KMS-11 (cell line): ENCODE measurements at regions not wholly inside any gene's neighbourhood (a gene's known extent, or its start where the extent isn't known, plus 50 kb on each side); places are given as distances from the start of the nearest gene placed in this dataset.

Experiments
- H2AFZ ChIP-seq: fragments of 200-600 bp; sonication (generic); 2 replicates; pipeline ENCODE4 v1.6.1; 2016; ENCODE audit warnings: antibody characterized with exemption, mixed run types, low read depth
- H3K27ac ChIP-seq: fragments of 200-600 bp; sonication (generic); 2 replicates; pipeline ENCODE4 v1.6.1; 2016; ENCODE audit warnings: mild to moderate bottlenecking, mixed run types
- H3K27me3 ChIP-seq: fragments of 200-600 bp; sonication (generic); 2 replicates; pipeline ENCODE4 v1.6.1; 2017; ENCODE audit warnings: mild to moderate bottlenecking, low read depth, mixed run types, moderate library complexity; ENCODE audit not compliant: insufficient read depth
- H3K36me3 ChIP-seq: fragments of 200-600 bp; sonication (generic); 2 replicates; pipeline ENCODE4 v1.6.1; 2017; ENCODE audit warnings: mild to moderate bottlenecking, mixed run types; ENCODE audit not compliant: insufficient read depth
- H3K4me1 ChIP-seq: fragments of 200-600 bp; sonication (generic); 2 replicates; pipeline ENCODE4 v1.6.1; 2016; ENCODE audit warnings: mild to moderate bottlenecking, low read depth, mixed run types; ENCODE audit not compliant: poor library complexity, severe bottlenecking
- H3K4me2 ChIP-seq: fragments of 200-600 bp; sonication (generic); 2 replicates; pipeline ENCODE4 v1.7.0; 2016; ENCODE audit warnings: mild to moderate bottlenecking, mixed run types
- H3K4me3 ChIP-seq: fragments of 200-600 bp; sonication (generic); IDR thresholded peaks from 2 replicates; pipeline ENCODE4 v1.6.1; 2017; ENCODE audit warnings: low read depth, low read length, mixed read lengths; ENCODE audit not compliant: insufficient read depth
- H3K79me2 ChIP-seq: fragments of 200-600 bp; sonication (generic); 2 replicates; pipeline ENCODE4 v1.6.1; 2016; ENCODE audit warnings: low read depth, mixed run types; ENCODE audit not compliant: insufficient read depth
- H3K9ac ChIP-seq: fragments of 200-600 bp; sonication (generic); 2 replicates; pipeline ENCODE4 v1.6.1; 2016; ENCODE audit warnings: mild to moderate bottlenecking, mixed run types
- H4K20me1 ChIP-seq: fragments of 200-600 bp; sonication (generic); 2 replicates; pipeline ENCODE4 v1.6.1; 2016; ENCODE audit warnings: mild to moderate bottlenecking, mixed run types; ENCODE audit not compliant: insufficient read depth
- TF ChIP-seq, protein P1 (sequence below): fragments of 200-600 bp; sonication (generic); conservative IDR thresholded peaks from 2 replicates; pipeline ENCODE4 v1.6.1; 2017; ENCODE audit warnings: low read depth, mild to moderate bottlenecking, antibody characterized with exemption, low read length, moderate library complexity, mixed read lengths

DNA sequence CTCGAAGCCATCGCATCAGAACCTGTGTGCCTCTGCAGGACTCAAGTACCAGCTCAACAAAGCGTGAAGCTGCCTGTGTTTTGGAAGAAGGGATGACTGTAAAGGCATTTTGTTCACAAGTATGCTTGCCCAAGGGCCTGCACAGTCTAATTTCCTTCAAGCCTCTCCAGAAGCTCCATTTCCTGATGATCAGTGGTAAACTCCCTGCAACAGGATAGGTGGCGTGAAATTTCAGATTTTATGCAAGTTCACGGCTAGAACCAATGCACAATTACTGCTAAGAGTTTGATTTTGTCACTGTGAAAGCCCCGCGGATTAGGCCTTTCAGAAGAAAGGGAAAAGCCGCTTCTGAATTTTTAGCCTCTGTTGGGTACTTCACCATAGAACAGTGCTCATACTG is 89.2 kb upstream of the TAPT1 start:
- TF ChIP-seq, protein P1, sequence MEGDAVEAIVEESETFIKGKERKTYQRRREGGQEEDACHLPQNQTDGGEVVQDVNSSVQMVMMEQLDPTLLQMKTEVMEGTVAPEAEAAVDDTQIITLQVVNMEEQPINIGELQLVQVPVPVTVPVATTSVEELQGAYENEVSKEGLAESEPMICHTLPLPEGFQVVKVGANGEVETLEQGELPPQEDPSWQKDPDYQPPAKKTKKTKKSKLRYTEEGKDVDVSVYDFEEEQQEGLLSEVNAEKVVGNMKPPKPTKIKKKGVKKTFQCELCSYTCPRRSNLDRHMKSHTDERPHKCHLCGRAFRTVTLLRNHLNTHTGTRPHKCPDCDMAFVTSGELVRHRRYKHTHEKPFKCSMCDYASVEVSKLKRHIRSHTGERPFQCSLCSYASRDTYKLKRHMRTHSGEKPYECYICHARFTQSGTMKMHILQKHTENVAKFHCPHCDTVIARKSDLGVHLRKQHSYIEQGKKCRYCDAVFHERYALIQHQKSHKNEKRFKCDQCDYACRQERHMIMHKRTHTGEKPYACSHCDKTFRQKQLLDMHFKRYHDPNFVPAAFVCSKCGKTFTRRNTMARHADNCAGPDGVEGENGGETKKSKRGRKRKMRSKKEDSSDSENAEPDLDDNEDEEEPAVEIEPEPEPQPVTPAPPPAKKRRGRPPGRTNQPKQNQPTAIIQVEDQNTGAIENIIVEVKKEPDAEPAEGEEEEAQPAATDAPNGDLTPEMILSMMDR: no peak
- H3K4me3 ChIP-seq: no peak overlapping the region
- H3K4me2 ChIP-seq: no peak overlapping the region
- H3K9ac ChIP-seq: no peak overlapping the region
- H3K79me2 ChIP-seq: no peaks in the 10 kb centered on the region
- H4K20me1 ChIP-seq: no peaks in the 10 kb centered on the region
- no peak overlapping the region for H3K27ac ChIP-seq
- no peaks in the 10 kb centered on the region for H3K36me3 ChIP-seq
- no peaks in the 10 kb centered on the region for H3K4me1 ChIP-seq
- H2AFZ ChIP-seq: no peak overlapping the region
- no peaks in the 10 kb centered on the region for H3K27me3 ChIP-seq

DNA sequence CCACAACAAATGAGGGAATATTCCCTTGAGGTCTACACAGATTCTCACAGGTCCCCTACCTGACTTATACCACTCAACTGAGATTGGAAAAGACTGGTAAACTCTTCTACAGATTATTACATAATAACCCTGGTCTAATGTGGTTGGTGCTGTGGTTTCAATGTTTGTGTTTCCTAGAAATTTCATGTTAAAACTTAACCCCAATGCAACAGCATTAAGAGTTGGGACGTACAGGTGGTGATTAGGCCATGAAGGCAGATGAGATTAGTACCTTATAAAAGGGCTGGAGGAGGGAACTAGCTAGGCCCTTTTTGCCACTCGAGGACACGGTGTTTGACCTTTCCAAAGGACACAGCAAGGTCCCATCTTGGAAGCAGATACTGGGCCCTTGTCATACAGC is 84.3 kb upstream of the TAPT1 start:
- no peak overlapping the region for H3K27ac ChIP-seq
- no peak overlapping the region for H3K9ac ChIP-seq
- H3K4me3 ChIP-seq: no peak overlapping the region
- no peaks in the 10 kb centered on the region for H4K20me1 ChIP-seq
- TF ChIP-seq, protein P1: no peak
- no peaks in the 10 kb centered on the region for H3K79me2 ChIP-seq
- H2AFZ ChIP-seq: no peak overlapping the region
- no peaks in the 10 kb centered on the region for H3K27me3 ChIP-seq
- H3K4me1 ChIP-seq: no peaks in the 10 kb centered on the region
- H3K36me3 ChIP-seq: no peaks in the 10 kb centered on the region
- H3K4me2 ChIP-seq: no peak overlapping the region

DNA sequence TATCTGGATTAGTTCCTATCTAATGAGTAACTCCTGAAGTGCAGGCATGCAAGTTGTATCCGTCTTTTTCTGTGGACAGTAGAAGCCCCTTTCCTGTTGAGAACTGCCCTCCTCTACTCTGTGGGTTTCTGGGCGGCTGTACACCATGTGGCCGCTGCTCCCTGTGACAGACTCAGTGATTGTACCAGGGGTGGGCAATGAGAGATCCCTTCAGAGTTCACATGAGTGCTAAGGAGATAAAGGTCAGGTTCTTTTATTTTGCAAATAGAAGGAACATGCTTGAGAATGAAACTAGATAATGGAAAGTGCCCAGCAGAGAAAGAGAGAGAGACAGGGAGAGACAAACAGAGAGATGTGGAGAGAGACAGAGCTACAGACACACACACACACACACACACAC is 76.4 kb upstream of the TAPT1 start:
- Histone ChIP-seq H3K27ac (no peak overlapping the region), H3K9ac (no peak overlapping the region), H3K4me3 (no peak overlapping the region), H3K4me2 (no peak overlapping the region), H3K79me2 (no peaks in the 10 kb centered on the region), H3K36me3 (no peaks in the 10 kb centered on the region), H3K4me1 (no peaks in the 10 kb centered on the region), H4K20me1 (no peaks in the 10 kb centered on the region), H2AFZ (no peak overlapping the region), H3K27me3 (no peaks in the 10 kb centered on the region)
- TF ChIP-seq, protein P1: no peak

DNA sequence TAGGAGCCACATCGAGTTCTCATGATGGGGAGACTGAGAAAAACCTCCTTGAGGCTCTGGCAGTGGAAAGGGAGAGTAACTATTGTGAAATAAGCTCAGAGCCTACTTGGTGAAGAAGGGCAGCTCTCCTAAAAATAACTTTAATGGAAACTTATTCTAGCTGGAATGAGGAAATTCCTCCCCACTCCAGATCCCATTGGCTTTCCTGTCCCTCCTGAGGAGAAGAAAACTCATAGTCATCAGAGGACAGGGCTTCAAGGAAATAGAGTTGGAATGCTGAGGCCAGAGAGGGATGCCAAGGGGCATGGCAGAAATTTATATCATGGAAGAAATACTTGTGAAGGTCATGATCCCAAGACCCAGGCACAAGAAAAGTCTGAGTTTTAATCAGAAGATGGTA is 70.7 kb upstream of the TAPT1 start:
- Histone ChIP-seq H3K4me1 (no peaks in the 10 kb centered on the region), H2AFZ (no peak overlapping the region), H3K27ac (no peak overlapping the region), H4K20me1 (no peaks in the 10 kb centered on the region), H3K4me3 (no peak overlapping the region), H3K9ac (no peak overlapping the region), H3K79me2 (no peaks in the 10 kb centered on the region), H3K27me3 (no peaks in the 10 kb centered on the region), H3K4me2 (no peak overlapping the region), H3K36me3 (no peaks in the 10 kb centered on the region)
- TF ChIP-seq, protein P1: no peak

DNA sequence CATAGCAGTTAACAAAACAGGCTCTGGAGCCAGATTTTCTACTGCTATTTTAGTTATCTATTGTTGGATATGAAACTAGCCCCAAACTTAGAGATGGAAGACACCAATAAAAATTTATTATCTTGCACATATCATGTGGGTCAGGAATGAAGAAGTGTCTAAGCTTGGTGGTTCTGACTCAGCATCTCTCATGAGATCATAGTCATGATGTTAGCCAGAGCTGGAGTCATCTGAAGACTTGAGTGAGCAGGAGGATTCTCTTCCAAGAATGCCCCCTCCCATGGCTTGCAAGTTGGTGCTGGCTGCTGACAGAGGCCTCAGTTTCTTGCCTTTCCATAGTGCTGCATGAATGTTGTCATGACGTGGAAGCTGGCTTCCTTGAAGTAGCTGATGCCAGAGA is 68.2 kb upstream of the TAPT1 start:
- Histone ChIP-seq H3K27ac (no peak overlapping the region), H4K20me1 (no peaks in the 10 kb centered on the region), H3K79me2 (no peaks in the 10 kb centered on the region), H3K27me3 (no peaks in the 10 kb centered on the region), H3K4me1 (no peaks in the 10 kb centered on the region), H3K4me3 (no peak overlapping the region), H3K4me2 (no peak overlapping the region), H3K9ac (no peak overlapping the region), H2AFZ (no peak overlapping the region), H3K36me3 (no peaks in the 10 kb centered on the region)
- TF ChIP-seq, protein P1: no peak
